Upper lobe of left lung (tissue), 4 donors: ENCODE measurements at regions not wholly inside any gene's neighbourhood (a gene's known extent, or its start where the extent isn't known, plus 50 kb on each side); places are given as distances from the start of the nearest gene placed in this dataset.

Experiments used
- EP300 ChIP-seq, 4 donors: sonication (generic); formaldehyde crosslinking; IDR thresholded peaks; one replicate each; pipeline ENCODE4 v1.5.1; 2017; ENCODE audit warnings: antibody characterized with exemption in 4 of 4, control low read depth in 2 of 4
- TF ChIP-seq, protein P1 (sequence below), 6 experiments: fragments of 450-650 bp in 4 of 6; fragments of 200-600 bp in 2 of 6; sonication (generic) in 2 of 6; IDR thresholded peaks; one replicate each; pipeline ENCODE4 v1.5.1; 2016 to 2019; ENCODE audit warnings: antibody characterized with exemption in 6 of 6

DNA sequence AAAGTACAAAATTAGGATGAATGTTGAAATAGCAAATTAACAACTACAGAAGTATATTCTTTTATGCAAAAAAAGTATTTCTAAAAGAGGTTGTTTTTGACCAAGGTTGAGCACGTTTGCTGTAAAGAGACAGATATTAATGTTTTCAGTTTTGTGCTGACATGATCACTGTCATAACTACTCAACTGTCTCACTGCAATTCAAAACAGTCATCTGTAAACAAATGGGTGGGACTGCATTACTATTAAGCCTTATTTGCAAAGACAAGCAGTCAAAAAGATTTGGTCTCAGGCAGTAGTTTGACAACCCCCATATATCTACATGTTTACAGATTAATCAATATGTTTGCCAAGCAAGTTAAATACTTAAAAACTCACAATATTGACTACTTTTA lies 109.1 kb upstream of the ZNF385D start:
- TF ChIP-seq, protein P1, sequence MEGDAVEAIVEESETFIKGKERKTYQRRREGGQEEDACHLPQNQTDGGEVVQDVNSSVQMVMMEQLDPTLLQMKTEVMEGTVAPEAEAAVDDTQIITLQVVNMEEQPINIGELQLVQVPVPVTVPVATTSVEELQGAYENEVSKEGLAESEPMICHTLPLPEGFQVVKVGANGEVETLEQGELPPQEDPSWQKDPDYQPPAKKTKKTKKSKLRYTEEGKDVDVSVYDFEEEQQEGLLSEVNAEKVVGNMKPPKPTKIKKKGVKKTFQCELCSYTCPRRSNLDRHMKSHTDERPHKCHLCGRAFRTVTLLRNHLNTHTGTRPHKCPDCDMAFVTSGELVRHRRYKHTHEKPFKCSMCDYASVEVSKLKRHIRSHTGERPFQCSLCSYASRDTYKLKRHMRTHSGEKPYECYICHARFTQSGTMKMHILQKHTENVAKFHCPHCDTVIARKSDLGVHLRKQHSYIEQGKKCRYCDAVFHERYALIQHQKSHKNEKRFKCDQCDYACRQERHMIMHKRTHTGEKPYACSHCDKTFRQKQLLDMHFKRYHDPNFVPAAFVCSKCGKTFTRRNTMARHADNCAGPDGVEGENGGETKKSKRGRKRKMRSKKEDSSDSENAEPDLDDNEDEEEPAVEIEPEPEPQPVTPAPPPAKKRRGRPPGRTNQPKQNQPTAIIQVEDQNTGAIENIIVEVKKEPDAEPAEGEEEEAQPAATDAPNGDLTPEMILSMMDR (IDR thresholded peaks at IDR 0.05): no peak
- TF ChIP-seq EP300 (IDR thresholded peaks at IDR 0.05): no peak
